GM03348 (cell line): ENCODE measurements at regions not wholly inside any gene's neighbourhood (a gene's known extent, or its start where the extent isn't known, plus 50 kb on each side); places are given as distances from the start of the nearest gene placed in this dataset.

Experiments used
- DNase-seq: peaks from one replicate; pipeline ENCODE4 v3.0.0; 2012; ENCODE audit warnings: low spot score

- DNase-seq = no peak
Measured at GRCh38 chr1:239879321-239880170, 212.1 kb upstream of the FMN2 start.

DNA sequence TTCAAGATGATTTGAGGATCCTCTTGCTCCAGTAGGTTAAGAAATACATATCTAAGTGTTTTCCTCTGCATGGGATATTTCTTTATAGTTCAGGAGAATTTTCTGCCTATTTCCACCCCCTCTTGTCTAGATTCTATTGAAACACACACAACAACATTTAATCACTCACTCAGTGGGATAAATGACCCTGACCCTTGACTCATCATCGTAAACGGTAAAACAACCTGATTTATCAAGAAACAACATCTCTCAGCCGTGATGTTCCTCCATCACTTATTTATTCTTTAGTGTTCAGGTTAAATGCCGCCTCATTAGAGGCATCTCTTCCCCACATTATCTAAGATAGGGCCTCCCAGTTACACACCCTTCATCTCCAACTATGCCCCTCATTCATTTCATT lies 208.7 kb upstream of the FMN2 start:
- no peak for DNase-seq

DNA sequence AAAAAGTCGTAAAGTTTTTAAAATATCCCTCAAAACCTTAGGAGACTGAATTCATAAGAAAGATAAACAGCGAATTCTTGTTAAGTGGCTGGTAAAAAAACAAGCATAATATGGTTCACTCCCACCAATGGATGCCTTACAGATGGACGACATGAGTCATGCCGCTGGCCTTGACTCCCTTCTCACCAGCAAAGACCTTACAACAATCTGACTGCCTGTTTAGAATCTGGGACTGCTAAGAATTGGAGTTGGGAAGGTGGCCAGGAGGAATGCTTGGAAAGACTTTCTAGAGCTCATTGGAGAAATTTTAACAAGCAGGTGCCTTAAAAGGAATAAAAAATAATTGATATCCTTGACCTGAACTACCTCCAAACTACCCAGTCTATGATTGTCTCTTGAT lies 206.9 kb upstream of the FMN2 start:
- DNase-seq = no peak

DNA sequence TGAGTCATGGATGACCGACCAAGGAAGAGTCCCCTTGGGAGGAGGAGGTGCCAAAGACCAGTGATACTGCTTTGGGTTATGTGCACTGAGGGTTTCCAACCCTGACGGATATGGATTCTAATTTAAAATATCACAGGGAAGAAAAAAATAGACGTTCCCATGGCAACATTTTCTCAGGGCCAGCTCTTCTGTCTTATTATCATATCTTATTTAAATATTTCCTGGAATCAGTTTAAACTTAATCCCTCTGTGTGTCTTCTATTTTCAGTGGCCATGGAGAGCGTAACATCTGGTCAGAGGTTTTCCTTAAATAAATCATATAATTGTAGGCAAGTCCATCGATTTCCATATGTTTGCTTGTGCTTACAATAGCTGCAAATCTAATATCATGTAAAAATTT lies 205.4 kb upstream of the FMN2 start:
- no peak for DNase-seq

DNA sequence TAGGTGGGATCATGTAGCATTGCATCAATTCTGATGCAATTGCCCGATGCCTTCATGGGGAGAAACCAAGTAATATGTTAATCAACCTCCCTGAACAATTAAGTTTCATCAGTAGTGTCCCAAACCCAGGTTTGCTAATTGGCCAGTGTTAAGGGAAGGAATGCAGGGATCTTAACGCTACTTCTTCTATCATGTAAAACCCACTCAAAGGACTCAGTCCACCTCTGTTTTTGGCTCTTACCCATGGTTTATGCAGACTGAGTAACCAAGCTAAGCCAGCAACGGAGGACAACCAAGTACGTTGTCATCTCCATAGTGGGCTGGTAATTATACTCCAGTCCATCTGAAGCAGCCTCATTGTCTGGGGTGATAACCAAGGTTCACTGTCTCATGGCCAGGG lies 203.0 kb upstream of the FMN2 start:
- no peak for DNase-seq

DNA sequence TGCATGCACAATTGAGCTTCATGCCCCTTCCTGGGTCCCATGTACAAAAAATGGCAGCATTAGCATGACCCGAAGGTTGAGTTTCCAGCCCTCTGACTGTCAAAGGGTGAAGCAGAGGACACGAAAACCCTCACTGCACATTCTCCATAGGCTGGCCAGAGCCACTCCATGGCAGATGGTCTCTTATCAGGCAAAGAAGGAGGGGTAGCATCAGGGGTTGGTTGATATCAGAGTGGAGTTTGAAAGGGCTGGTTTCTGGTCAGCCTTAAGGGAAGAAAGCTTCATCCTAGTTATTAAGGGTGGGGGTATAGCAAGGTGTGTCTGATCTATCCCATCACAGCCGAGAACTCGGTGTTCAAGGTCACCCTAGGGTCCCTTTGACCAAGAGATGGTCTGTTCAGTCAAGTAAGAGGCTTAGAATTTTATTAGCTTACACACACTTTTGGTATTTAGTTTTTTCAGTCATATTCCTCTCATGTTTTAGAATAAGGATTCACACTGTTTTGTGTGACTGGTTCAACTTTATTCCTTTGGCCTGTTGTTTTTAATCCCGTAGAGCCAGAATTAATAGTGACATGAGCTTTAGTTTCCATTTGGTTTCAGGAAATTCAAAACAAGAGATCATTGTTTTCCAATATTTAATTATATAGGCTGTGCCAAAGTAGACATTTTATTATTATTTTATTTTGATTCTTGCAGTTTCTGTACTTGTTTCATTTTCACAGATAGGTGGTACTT lies 199.9 kb upstream of the FMN2 start:
- no peak for DNase-seq

DNA sequence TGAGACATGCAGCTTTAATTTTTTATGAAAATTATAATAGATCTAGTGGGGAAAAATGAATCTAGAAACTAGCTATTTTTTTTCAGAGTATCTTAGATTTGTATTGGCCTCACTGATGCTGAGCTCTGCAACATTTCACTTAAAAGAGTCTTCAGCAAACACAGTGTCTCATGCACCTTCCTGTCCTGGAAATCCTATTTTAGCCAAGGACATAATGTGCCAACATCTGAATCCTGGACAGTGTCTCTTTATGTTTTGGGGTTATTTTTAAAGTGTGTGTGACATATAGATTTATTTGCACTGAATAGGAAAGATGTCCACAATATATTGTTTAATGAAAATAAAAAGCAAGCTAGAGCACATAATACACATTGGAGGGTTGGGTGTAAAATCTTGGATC lies 199.1 kb upstream of the FMN2 start:
- no peak for DNase-seq

DNA sequence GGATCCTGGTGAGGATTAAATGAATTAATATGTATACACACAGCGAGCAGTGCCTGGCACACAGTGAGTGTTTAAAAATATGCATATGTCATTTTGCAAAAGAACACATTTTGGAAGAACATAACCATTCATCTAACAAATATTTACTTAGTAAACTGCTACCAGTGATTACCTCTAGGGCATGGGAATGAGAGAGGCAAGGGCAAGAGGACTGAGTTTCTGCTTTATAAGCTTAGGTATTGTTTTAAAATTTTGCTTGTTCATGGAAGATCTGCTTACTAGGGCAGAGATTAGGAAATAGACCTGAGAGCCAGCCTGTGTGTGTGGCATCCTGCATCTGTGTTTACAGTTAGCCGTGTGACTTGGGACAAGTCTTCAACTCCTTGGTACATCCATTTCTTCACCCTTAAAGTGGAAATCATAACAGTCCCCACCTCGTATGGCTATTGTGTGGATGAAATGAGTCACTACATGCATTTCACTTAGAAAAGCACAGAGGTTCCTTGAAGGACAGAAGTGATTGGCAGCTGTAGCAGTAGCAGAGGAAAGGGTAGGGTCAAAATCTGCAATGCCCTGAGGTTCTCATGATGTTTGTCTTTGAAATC lies 198.5 kb upstream of the FMN2 start:
- no peak for DNase-seq

DNA sequence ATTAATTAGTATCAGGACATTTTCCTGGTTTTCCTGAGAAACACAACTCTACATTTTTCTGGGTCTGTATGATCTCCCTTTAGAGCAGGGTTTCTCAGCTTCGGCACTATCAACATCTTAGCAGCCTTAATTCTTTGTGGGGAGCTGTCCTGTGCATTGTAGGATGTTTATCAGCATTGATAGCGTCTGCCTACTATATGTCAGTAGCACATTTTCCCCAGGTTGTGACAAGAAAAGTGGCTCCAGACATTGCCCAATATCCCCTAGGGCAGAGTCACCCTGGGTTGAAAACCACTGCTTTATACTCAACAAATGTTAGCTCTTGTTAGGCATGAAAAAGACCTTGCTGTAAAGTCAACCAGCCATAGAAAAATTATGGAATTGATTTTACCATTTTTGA lies 195.1 kb upstream of the FMN2 start:
- no peak for DNase-seq

DNA sequence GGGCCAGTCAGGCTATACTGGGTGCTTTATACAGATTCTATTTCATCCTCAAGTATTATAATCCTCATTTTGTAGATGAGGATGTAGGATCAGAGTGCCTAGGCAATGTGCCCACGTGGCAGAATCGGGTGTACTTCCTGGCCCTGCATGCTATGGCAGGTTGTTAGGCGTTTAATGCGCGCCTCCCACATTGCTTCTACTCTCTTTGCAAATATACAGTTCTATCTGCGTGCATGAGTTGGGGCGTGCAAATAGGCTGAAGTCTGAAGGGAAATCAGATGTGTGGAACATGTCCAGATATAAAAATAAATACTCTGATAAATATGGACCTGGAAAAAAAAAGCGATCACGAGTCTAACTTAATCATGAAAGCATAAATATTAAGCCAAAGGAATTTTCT lies 194.7 kb upstream of the FMN2 start:
- DNase-seq = no peak

DNA sequence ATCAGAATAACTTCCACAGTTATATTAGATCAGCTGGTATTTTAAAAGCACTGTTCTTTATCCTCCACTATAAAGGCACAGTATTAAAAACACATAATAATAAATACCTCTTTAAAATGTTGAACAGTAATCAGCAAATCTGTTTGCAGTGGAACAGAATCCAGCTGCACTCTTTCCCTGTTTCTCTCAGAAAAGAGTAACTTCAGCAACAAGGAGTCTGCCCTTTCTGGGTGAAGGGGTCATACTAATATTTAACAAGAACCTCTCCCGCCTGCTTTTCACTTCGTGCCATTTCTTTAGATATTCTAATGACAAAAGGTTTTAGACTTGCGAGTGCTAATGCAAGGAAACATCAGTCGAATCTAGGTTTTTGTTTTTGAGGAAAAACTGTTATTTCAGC lies 194.2 kb upstream of the FMN2 start:
- no peak for DNase-seq

GRCh38 chr1:239898062-239898730 lies 193.5 kb upstream of the FMN2 start:
- DNase-seq = peak; percentile 85

- DNase-seq = no peak
Measured at GRCh38 chr1:239899747-239900146, 191.9 kb upstream of the FMN2 start.

GRCh38 chr1:239906394-239906793 lies 185.3 kb upstream of the FMN2 start:
- DNase-seq = no peak

- DNase-seq = peak; percentile 77
Measured at GRCh38 chr1:239909898-239910297, 181.8 kb upstream of the FMN2 start.

DNA sequence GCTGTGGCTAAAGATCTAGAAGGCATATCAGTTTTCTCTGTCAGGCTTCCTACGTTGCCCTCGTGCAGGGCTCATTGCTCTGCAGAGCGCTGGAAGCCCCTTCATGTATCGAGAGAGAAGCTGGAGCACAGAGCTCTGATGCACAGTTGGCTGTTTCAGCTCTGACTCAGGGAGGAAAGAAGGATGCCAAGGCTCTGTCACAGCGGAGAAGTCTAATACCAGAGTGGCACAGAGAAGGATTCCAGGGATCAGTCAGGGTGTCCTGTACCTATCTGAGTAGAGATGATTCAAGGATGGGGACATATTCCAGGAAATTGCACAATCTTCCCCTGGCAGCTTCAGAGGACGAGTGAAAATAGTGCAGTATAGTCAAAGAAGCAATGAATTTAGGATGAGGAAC lies 179.2 kb upstream of the FMN2 start:
- DNase-seq = peak; percentile 32

DNA sequence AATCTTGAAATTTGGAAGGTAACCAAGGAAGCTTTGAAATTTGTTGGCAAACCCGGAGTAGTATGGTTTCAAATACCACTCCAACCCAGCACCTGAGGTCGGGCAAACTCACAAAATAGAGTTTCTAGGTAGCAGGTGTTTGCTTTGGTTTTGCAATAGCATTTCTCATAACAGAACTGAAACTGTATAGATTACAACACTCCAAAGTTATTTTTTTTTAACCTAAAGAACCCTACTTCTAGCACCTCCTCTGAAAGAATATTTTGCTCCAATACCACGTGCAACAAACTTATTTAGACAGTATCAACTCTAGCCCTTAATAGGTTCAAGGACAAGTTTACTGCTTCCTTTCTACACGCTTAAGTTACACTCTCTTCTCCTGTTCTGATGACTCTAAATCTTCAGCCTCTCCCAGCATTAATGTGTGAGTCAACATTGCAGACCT lies 178.5 kb upstream of the FMN2 start:
- no peak for DNase-seq

GRCh38 chr1:239914751-239915231 lies 176.9 kb upstream of the FMN2 start:
- peak; percentile 71 for DNase-seq

DNA sequence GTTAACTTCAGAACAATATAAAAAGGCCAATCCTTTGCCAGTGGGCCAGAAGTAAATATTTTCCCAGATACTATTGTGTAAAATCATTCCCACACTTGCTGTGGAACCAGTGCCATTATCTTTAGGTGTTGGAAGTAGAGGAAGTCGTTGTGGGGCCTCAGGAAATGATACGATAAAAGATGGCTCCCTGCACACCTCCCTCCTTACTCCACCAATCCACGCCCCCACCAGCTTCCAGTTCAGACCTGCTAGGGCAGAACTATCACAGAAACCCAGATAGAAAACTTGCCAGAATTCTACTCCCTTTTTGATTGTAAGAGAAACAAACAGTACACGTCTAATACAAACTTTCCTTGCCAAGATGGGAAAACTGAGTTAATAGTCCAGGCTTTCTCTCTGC lies 173.0 kb upstream of the FMN2 start:
- no peak for DNase-seq

DNA sequence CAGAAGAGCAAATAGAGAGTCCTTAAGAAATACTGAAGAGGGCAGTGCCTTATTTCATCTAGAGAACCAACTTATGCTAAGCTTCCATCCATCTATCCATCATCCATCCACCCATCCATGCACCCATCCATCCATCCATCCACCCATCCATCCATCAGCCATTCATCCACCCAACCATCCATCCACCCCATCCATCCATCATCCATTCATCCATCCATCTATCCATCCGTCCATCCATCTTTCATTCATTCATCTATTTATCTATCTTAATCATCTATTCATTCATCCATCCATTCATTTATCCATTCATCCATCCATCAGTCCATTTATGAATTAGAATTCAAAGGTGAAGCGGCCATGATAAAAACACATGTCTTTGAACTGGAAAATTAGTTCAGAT lies 171.5 kb upstream of the FMN2 start:
- DNase-seq = no peak

DNA sequence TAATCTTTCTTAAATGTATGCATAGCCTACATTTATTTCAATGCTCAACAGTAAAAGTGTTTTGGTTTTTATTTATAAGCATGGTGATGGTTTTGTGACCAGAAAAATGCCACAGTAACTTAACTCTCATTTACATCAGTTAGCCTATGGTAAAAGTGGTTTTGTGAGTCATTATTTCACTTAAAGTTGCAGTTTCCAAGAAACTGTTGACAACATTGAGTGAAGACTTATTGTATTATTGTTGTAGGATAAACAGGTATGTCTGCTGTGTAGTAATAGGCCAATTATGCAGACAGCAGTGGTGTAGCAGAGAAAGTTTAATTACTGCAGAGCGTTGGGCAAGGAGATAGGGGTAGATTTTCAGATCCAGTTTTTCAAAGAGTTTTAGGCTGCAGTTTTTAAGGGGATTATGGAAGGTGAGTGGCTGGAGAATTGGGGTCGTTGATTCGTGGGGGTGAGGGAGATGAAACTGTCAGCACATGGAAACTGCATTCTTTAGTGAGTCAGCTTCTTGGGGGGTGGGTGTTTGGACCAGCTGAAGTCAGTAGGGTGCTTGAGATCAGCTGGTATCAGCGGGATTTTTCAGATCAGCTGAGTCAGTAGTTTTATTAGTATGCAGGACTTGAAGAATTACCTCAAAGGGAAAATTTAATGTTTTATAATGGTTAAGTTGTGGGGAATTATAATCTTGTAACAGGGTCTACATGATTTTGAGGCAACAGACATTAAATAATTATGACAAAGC lies 168.7 kb upstream of the FMN2 start:
- DNase-seq = no peak
